Astrocyte (in vitro differentiated cells and primary cell): ENCODE measurements at regions not wholly inside any gene's neighbourhood (a gene's known extent, or its start where the extent isn't known, plus 50 kb on each side); places are given as distances from the start of the nearest gene placed in this dataset.

Experiments
- CTCF ChIP-seq: IDR thresholded peaks from 2 replicates; pipeline ENCODE4 v1.5.1; 2011; ENCODE audit warnings: low read depth, mild to moderate bottlenecking, inconsistent platforms, low read length, moderate library complexity; ENCODE audit not compliant: insufficient read depth
- EZH2 ChIP-seq: IDR thresholded peaks from 2 replicates; pipeline ENCODE4 v1.6.1; 2012; ENCODE audit warnings: mild to moderate bottlenecking, low read length, inconsistent platforms; ENCODE audit not compliant: insufficient read depth

GRCh38 chr17:34117811-34118210 is 137.3 kb upstream of the CCL2 start:
- TF ChIP-seq CTCF (no peak), EZH2 (no peak)
